ENCODE measurements at regions not wholly inside any gene's neighbourhood (a gene's known extent, or its start where the extent isn't known, plus 50 kb on each side); places are given as distances from the start of the nearest gene placed in this dataset.

DNA sequence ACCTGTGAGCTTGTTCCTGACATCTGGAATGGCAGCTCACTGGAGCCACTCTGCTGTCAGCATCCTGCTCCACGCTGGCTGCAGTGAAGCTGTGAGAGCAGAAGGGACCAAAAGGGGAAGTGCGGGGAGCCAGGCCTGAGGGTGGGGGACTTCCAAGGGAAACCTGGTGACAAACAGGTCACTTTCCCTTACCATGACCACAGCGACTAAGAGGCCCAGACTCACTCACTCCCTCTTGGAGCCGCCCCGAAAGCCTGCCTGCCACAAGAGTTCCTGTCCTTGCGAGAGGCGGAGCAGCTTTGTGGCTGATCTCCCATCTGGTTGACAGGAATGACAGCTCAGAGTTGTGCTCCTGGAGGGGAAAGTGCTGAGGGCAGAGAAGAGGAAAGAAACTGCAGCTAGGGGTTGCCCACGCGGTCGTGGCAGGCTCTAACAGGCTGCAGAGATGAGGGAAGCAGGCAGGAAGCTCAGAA is 183.8 kb upstream of the NTM start:
- no peaks in the 10 kb centered on the region for H3K9me3 ChIP-seq
- 41 to 42% methylated on average over 3 to 8 of the region's 10 CpGs for WGBS, 2 donors (ENCODE audit: low coverage in 1 of 2)
- no peak overlapping the region for H3K4me3 ChIP-seq
- ATAC-seq: no peak
- no peak for TF ChIP-seq EP300 (IDR thresholded peaks at IDR 0.05)
- TF ChIP-seq POLR2AphosphoS5 (IDR thresholded peaks at IDR 0.05): no peak
- TF ChIP-seq, protein P1, sequence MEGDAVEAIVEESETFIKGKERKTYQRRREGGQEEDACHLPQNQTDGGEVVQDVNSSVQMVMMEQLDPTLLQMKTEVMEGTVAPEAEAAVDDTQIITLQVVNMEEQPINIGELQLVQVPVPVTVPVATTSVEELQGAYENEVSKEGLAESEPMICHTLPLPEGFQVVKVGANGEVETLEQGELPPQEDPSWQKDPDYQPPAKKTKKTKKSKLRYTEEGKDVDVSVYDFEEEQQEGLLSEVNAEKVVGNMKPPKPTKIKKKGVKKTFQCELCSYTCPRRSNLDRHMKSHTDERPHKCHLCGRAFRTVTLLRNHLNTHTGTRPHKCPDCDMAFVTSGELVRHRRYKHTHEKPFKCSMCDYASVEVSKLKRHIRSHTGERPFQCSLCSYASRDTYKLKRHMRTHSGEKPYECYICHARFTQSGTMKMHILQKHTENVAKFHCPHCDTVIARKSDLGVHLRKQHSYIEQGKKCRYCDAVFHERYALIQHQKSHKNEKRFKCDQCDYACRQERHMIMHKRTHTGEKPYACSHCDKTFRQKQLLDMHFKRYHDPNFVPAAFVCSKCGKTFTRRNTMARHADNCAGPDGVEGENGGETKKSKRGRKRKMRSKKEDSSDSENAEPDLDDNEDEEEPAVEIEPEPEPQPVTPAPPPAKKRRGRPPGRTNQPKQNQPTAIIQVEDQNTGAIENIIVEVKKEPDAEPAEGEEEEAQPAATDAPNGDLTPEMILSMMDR (IDR thresholded peaks at IDR 0.05): no peak
- TF ChIP-seq POLR2A (IDR thresholded peaks at IDR 0.05): no peak
- H3K4me1 ChIP-seq: no peaks in the 10 kb centered on the region
- H3K27ac ChIP-seq: no peak overlapping the region
- H3K27me3 ChIP-seq: no peaks in the 10 kb centered on the region
- no peaks in the 10 kb centered on the region for H3K36me3 ChIP-seq

DNA sequence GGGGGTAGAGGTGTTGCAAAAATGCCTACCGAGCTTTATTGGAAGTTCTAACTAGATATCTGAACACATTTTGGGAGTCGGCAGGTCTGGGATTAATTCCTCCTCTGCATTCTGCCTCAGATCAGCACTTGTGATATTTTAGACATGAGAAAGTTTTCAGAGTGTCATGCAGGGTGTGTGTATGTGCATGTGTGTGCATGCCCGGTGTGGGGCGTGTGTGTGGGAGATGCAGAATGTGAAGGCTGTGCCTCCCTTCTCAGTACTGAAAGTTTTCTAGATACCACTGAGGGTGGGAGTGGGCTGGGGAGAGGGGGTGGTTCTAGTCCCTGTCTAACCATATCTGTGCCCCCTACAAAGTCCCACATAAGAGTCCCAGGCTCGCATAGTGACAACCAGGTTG is 180.0 kb upstream of the NTM start:
- peaks cover 0 to 4% (median 0%) of the 10 kb centered on the region in 3 donors for H3K4me1 ChIP-seq
- H3K36me3 ChIP-seq: no peaks in the 10 kb centered on the region
- TF ChIP-seq POLR2A (IDR thresholded peaks at IDR 0.05): no peak
- H3K9me3 ChIP-seq: no peaks in the 10 kb centered on the region
- H3K27ac ChIP-seq: no peak overlapping the region
- WGBS, 2 donors (ENCODE audit: low coverage in 1 of 2): 76 to 79% methylated on average over 4 of the region's 5 CpGs
- no peak overlapping the region for H3K4me3 ChIP-seq
- no peaks in the 10 kb centered on the region for H3K27me3 ChIP-seq
- ATAC-seq: no peak

DNA sequence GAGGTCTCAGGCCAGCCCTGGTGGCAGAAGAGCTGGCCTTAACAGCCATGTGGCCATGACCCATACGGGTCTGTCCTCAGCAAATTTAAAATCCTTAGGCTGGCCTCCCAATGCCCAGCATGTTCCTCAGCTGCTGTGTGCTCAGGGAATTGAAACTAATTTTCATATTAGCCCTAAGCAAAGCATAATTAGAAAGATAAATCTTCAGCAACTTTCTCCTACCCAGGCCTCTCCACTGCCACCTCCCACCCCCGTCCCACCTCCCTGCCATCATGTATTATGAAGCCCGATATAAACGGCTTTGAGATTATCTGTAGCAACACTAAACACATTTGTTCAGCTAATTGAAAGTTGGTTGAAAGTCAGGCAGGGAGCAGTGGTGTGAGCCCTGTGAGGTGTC is 178.8 kb upstream of the NTM start:
- no peak for TF ChIP-seq EP300 (IDR thresholded peaks at IDR 0.05)
- no peak for TF ChIP-seq POLR2AphosphoS5 (IDR thresholded peaks at IDR 0.05)
- no peak for TF ChIP-seq POLR2A (IDR thresholded peaks at IDR 0.05)
- TF ChIP-seq, protein P1 (IDR thresholded peaks at IDR 0.05): no peak
- peaks cover 0 to 16% (median 8%) of the 10 kb centered on the region in 3 donors for H3K4me1 ChIP-seq
- WGBS, 2 donors (ENCODE audit: low coverage in 1 of 2): 0 to 17% methylated on average over 1 to 2 of the region's 4 CpGs
- no peaks in the 10 kb centered on the region for H3K36me3 ChIP-seq
- no peak overlapping the region for H3K27ac ChIP-seq
- no peak overlapping the region for H3K4me3 ChIP-seq
- no peaks in the 10 kb centered on the region for H3K9me3 ChIP-seq
- H3K27me3 ChIP-seq: no peaks in the 10 kb centered on the region
- no peak for ATAC-seq

DNA sequence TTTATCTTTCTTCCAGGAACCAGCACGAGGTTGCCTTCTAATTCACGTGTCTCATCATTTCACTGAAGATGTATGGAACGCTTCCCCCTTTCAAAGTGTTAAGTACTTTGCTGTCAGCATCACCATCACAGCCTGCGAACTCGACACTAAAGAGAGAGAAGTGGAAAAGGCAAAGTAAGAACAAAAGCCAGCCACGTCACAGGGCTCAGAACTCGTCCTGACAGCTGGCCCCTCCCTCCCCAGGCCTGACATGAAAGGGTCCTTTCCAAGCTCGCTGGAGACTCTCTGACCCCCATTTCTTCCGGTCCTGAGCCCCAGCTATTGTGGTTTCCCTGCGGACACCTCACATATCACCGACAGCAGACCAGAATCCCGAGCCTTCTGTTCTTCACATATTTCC is 177.8 kb upstream of the NTM start:
- Histone ChIP-seq H3K9me3 (no peaks in the 10 kb centered on the region), H3K27ac (no peak overlapping the region), H3K36me3 (no peaks in the 10 kb centered on the region), H3K4me3 (no peak overlapping the region), H3K27me3 (no peaks in the 10 kb centered on the region), H3K4me1 (peaks cover 0 to 25% (median 8%) of the 10 kb centered on the region in 3 donors)
- 79 to 96% methylated on average over 5 to 12 of the region's 12 CpGs for WGBS, 2 donors (ENCODE audit: low coverage in 1 of 2)
- TF ChIP-seq POLR2A (IDR thresholded peaks at IDR 0.05) (no peak), POLR2AphosphoS5 (IDR thresholded peaks at IDR 0.05) (no peak), EP300 (IDR thresholded peaks at IDR 0.05) (no peak)
- TF ChIP-seq, protein P1 (IDR thresholded peaks at IDR 0.05): no peak
- ATAC-seq: no peak

DNA sequence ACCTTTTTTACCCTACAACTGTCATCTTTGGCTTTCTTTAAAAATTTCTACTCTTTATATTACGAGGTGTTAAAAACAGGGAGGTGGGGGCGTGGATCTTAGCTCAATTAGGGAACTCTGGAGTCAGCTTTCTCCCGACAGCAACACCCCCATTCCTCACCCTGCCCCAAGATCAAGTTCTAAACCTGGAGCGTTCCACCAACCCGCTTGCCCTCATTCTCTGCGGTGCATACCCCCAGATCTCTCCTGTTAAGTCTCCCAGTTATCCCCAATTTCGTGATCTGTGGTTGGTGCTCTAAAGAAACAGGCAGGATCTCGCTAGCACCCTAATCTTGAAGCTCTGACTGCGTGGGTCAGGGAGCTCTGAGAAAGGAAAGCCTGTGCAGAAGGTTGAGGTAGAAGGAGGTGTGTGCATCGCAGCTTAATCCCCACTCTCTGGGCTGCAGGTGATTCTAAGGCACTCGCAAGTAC is 177.3 kb upstream of the NTM start:
- Histone ChIP-seq H3K9me3 (no peaks in the 10 kb centered on the region), H3K27me3 (no peaks in the 10 kb centered on the region), H3K4me3 (no peak overlapping the region), H3K36me3 (no peaks in the 10 kb centered on the region), H3K4me1 (peaks cover 0 to 25% (median 8%) of the 10 kb centered on the region in 3 donors), H3K27ac (no peak overlapping the region)
- no peak for ATAC-seq
- no peak for TF ChIP-seq EP300 (IDR thresholded peaks at IDR 0.05)
- no peak for TF ChIP-seq POLR2AphosphoS5 (IDR thresholded peaks at IDR 0.05)
- TF ChIP-seq, protein P1 (IDR thresholded peaks at IDR 0.05): no peak
- no peak for TF ChIP-seq POLR2A (IDR thresholded peaks at IDR 0.05)
- 87 to 90% methylated on average over 2 to 5 of the region's 11 CpGs for WGBS, 2 donors (ENCODE audit: low coverage in 1 of 2)
